Stomach (tissue), 4 donors: ENCODE measurements at regions not wholly inside any gene's neighbourhood (a gene's known extent, or its start where the extent isn't known, plus 50 kb on each side); places are given as distances from the start of the nearest gene placed in this dataset.
"Not testable (repeated sequence)": the region's sequence is repeated elsewhere in the genome, so short reads cannot be mapped to it uniquely, and the experiment has no call there.

Experiments
- CTCF ChIP-seq, 7 experiments: fragments of 450-650 bp in 4 of 7; fragments of 200-600 bp in 3 of 7; sonication (generic) in 3 of 7; IDR thresholded peaks; one replicate each; pipeline ENCODE4 v1.5.1; 2016 to 2019; ENCODE audit warnings: antibody characterized with exemption in 7 of 7, control low read depth in 2 of 7, mild to moderate bottlenecking in 1 of 7
- EP300 ChIP-seq: sonication (generic); formaldehyde crosslinking; IDR thresholded peaks from one replicate; pipeline ENCODE4 v1.6.1; 2017; ENCODE audit warnings: antibody characterized with exemption

GRCh38 chr16:29164442-29165089 is 179.7 kb downstream of the LAT start:
- TF ChIP-seq CTCF (IDR thresholded peaks at IDR 0.05); EP300: not testable (repeated sequence)
